Activated CD8-positive, alpha-beta memory T cell treated with anti-CD3 and anti-CD28 coated beads for 36 hours (primary cell): ENCODE measurements at regions not wholly inside any gene's neighbourhood (a gene's known extent, or its start where the extent isn't known, plus 50 kb on each side); places are given as distances from the start of the nearest gene placed in this dataset.
"Not testable (repeated sequence)": the region's sequence is repeated elsewhere in the genome, so short reads cannot be mapped to it uniquely, and the experiment has no call there.

Experiments
- CTCF ChIA-PET: fragments of 350-600 bp; sonication (Branson Sonifier 250); formaldehyde crosslinking; loops from one replicate; lab custom pipeline; 2021; ENCODE audit warnings: antibody characterized with exemption; lab: Charles Lee
- POLR2A ChIA-PET: fragments of 350-600 bp; sonication (Branson Sonifier 250); formaldehyde crosslinking; loops from one replicate; lab custom pipeline; 2021; ENCODE audit warnings: antibody characterized with exemption; lab: Charles Lee

DNA sequence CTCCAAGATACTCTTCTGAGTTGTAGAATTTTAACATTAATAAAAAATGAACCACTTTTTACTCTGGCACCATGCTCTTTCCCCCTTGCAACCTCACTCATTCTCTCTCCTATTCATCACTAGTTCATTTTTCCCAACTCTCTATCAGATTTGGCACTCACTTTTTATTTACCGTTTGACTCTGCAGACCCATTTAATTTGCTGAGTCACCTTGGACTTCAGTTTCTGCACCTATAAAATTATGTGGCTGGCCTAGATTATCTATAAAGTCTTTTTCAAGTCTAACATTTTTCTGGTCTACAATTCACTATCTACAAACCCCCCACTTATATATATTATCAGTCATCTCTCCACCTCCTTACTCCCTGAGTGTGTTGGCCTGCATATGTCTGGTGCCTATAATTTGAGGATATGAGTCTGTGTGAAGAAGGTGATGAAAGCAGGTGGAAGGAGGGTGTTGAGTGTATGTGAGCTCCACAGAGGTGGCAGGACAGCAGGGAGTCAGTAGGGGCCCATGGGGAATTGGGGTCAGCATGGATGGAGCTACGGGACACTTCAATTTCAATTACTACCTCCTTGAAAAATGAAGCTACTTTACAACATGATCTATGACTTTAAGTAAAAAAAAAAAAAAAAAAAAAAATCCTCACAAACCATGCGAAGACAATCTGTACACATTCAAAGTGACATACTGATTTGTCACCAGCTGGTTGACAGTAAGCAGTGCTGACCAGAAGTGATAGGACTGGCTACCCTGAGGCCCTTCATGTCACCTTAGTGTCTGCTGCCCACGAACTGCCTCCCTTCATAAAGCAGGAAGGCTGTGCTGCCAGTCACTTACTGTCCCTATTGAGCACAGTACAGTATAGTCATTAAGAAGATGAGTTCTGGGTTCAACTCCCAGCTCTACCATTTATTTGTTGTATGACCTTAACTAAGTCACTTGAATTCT is 334.2 kb upstream of the IL12A start:
- POLR2A ChIA-PET, result no interaction called here
- CTCF ChIA-PET, result no interaction called here

DNA sequence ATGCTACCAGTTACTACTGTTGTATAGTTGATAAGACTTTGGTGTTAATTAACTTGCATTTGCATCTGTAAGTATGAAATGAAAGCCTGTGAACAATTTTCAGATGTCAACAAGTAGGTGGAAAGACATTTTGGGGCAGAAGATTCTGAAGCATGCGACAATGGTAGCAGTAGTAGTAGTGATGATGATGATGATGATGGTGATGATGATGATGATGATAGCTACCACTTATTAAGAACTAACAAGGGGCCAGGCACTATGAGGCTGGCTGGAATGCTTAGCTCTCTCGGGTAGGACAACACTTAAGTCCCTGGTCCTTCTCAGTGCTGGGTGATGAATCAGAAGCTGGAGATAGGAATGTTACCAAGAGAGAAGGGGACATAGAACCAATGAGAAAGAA is 333.4 kb upstream of the IL12A start:
- ChIA-PET POLR2A (no interaction called here), CTCF (no interaction called here)

DNA sequence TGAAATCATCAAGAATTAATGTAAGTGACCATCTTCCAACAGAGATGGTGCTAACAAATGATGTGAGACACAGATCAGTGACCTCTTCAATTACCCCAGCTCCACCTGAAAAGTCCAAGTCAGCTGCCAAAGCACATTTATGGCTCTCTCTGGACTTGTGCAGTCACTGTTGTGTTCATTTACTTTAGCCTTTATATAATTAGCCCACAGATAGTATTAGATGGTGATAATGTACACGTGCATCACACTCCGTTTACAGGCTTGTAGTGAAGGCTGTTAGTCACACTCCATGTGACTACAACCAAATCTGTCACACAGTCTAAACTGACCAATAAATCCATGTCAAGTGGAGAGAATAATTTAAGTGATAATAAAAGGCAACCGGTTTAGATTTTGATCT is 331.5 kb upstream of the IL12A start:
- CTCF ChIA-PET, result no interaction called here
- POLR2A ChIA-PET, result no interaction called here

DNA sequence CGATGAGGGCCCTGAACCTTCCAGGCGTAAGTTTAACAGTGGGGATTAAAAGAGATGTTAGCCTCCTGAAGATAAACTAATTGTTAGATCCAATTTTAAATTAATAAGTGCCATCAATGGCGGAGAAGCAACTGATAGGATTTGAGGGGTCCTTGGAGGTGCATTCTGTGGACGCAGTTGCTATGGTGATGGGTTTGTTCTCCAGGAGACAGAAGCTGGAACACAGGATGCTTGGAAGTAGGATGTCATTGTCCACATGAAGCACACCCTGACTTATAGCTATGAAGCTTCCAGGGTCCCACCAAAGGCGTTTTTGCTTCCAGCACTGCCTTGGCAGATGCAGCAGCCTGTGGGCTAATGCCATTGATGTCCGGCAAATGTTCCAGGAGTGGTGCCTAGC is 331.0 kb upstream of the IL12A start:
- ChIA-PET CTCF (no interaction called here), POLR2A (no interaction called here)

DNA sequence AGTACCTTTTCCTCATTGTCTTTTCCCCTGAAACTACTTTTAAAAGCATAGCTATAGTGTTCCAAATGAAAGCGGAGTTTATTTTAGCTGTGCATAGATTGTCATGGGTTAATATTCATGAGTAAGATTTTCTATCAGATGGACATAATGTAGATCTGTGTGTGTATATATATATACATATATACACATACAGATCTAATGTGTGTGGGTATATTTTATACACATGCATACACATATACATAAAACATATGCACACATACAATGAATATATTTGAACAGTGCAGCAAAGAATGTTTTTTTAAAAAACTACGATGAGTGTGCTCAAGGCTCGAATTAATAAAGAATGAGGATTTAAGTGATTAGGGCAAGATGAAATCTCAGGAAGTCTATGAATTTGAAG is 328.3 kb upstream of the IL12A start:
- POLR2A ChIA-PET, result no interaction called here
- CTCF ChIA-PET, result no interaction called here

DNA sequence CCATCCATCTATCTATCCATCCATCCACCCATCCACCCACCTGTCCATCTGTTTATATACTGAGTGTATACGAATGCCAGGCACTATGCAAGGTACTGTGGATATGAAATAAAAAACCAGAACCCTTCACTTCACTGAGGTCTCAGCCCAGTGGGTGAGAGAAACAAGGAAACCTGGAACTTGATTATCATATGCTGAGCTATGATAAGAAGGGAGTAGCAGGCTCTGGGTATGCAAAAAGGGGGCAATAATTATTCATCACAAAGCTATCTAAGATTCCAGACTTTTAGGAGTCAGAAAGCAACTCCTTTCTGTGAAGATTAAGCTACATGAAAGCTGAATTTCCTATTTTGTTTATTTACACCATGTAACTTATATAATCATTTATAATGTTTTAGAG is 327.7 kb upstream of the IL12A start:
- ChIA-PET POLR2A (no interaction called here), CTCF (no interaction called here)

DNA sequence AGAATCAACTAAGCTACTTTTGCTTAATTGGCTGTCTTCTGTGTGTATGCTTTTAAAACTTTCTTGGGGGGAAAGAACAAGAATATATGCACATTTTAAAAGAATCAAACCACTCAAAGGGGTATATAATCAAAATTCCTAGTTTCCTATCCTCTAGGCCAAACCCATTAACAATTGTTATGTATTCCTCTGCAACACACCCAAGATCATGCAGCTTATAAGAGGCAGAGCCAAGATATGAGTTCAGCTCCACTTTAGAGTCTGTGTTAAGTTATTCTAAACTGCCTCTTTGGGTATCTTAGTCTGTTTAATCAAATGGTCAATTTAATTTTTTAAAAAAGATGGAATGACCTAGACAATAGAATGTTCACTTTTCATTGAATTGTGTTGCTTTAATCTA is 326.1 kb upstream of the IL12A start:
- POLR2A ChIA-PET, result no interaction called here
- CTCF ChIA-PET, result no interaction called here

DNA sequence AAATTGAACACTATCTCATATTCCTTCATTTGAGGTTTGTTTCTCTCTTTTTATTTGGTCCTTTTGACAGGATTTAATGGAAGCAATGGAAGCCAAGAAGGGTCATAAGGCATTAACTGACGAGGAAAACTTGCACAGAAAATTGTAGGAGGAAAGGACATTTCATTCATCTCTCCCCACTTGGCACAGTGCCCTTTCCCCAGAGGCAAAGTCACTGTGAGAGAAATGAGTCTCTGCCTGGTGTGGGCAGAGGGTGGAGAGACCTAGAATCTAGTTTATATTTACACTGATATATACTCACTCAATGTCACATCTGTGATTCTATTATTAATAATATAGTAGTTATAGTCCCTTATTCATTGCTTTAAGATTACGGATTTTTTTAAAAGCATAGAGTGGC is 324.6 kb upstream of the IL12A start:
- ChIA-PET POLR2A (no interaction called here), CTCF (no interaction called here)

DNA sequence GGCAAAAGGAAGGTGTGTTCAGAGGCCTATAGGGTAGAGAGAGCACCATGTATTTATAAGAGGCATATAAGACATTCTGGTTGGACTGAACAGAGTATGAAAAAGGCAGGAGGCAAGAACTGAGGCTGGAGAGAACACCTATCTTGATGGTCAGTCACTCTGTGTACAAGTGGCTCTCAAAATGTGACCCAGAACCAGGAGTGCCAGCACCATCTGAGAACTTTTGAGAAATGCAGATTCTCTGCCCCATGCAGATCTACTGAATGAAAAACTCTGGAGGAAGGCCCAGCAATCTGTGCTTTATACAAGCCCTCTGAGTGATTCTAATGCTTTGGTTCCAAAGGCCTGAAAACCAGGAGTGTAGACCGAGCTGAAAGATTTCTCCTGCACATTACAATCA is 324.0 kb upstream of the IL12A start:
- ChIA-PET POLR2A (no interaction called here), CTCF (no interaction called here)

DNA sequence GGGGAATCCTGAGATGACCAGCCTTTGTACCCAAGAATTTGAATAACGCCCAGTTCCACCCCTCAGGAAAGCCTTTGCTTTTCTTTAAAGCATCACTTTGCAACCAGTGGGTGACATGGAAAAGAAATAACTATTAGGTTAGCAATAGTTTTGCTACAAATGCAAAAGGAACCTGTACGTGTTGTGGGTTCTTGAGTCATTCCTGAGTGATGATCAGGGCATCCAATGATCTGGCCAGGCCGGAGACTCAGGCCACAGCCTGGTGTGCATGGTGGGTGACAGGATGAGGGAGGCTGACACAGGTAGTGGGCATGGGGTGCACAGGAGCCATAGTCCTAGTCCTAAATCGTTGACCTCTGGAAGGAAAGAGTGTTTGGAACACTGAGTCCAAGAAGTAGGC is 321.4 kb upstream of the IL12A start:
- POLR2A ChIA-PET, result no interaction called here
- CTCF ChIA-PET, result no interaction called here

DNA sequence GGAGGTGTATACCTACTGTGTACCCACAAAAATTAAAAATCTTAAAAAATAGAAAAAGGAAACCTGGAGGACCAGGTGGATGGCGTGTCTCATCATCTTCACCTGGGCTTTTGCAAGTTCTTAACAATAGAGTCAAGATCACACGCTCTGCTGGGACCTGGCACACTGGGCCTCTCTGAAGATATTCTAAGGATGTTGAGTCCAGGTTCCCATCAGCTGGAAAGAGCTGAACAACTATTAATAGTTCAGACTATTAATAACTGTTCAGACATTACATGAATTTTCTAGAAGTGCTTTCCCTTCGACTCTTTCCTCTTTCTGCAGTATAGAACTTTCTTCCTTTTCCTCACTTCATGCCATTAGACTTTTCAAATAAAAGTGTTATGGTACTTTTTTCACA is 320.2 kb upstream of the IL12A start:
- POLR2A ChIA-PET, result no interaction called here
- CTCF ChIA-PET, result no interaction called here

DNA sequence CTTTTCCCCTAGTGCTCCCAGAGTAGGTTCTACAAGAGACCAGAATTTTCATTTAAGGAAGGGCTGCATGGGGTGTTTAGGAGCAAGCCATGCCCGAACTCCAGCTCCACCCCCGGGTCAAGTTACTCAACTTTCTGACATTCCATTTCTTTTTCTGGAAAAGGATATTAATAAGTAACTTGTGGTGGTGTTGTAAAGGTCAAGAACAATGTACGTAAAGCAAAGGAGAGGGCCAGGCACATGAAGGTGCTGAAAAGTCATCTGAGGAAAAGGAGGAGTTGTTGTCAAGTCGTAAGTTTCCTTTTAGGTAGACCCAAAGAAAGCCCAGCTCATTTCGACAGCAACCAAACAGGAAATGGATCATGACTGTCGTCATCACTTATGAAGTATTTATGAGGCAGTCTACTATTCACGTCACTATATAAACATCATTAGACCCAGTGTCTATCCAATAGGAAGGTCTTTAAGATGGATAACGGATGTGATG is 319.6 kb upstream of the IL12A start:
- POLR2A ChIA-PET, result no interaction called here
- CTCF ChIA-PET, result no interaction called here

DNA sequence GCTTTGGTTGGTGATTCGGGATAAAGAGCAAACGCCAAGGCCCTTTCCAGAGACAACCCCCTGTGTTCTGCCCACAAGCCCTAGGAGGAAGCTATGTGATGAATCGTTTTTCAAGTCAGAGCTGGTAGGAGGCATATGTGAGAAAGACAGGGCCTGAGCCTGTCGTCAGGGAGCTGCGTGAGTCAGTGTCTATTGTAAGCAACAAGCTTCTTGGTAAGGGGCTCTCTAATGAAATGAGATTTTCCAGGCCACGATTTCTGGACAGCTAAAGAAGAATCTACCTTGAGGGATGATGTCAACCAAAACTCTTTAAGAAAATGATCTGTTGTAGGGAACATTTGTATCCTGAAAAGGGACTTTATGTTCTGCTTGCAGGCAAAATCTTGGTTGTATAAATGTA is 318.9 kb upstream of the IL12A start:
- POLR2A ChIA-PET, result no interaction called here
- CTCF ChIA-PET, result no interaction called here

DNA sequence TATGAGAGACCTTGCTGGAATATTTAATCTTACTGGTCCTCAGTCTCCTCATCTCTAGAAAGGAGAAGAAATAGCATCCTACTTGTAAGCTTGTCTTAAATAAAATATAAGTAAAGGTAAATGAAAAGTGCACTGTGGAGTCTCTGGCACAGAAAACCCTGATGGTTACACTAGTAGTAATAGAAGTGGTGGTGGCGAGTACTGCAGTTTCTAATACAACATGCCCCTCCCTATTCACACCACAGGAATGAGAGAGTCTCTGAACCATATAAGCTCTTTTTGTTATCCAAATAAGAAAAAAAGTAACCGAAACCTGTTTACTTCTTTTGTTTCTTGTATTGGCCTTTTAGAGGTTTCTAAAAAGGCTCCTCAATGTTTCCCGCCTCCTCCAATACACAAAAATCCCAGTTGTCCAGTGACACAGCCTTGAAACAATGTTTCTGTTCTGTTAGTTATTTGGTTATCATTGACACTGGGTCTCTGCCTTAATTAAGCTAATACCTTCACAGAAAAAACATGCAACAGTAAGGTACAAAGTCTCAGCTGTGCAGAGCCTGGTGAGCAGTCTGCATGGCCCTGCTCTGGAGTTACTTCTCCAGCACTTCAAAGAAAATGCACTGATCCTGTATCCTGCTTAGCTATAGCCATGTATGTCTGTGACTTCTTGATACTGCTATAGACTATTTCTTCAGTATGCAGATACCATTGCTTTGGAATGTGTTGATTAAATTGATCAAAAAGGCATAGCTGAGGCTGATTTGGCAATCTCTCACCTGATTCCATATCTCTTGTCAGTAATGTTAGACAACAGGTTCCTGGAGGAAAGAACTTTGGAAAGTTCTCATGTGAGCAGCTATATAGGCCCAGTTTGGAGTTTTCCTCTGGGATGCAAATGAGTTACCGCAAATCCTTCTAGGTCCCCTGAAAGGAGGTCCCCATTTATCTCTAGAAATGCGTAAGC is 315.6 kb upstream of the IL12A start:
- POLR2A ChIA-PET, result no interaction called here
- CTCF ChIA-PET, result no interaction called here

DNA sequence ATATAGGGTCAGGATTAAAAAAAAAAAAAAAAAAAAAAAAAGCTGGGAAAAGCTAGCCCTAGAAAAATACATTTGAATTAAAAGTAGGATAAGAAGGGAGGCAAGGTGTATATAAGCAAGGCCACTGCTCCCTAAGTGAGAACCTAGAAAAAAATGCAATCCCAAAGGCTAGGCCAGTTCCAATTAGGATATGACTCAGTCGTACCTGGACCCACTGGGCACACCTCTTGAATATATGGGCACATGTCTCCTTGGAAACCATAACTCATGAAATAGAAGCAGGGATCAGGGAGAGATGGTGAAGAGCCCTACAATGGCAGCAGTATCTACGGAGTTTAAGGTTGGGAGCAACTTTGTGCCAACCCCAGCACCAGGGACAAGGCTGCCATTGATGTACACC is 314.1 kb upstream of the IL12A start:
- CTCF ChIA-PET, result no interaction called here
- POLR2A ChIA-PET, result no interaction called here

DNA sequence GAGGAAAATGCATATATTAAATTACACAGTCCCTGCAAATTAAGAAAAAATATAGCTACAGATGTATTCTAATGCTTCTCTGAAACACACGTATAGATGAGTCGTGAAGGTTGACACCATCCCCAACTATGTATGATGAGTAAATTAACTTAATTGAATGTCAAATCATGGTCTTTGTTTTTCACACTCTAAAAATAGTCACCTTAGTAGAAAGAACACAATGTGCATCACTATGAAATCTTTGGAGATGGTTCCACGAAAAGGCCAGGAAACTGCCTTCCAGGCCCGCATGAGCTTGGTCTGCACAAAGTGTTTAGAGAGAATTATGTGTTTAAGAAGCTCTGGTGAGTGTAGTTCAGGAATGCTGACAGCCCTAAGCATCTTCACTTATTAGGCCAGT is 313.4 kb upstream of the IL12A start:
- ChIA-PET CTCF (no interaction called here), POLR2A (no interaction called here)

DNA sequence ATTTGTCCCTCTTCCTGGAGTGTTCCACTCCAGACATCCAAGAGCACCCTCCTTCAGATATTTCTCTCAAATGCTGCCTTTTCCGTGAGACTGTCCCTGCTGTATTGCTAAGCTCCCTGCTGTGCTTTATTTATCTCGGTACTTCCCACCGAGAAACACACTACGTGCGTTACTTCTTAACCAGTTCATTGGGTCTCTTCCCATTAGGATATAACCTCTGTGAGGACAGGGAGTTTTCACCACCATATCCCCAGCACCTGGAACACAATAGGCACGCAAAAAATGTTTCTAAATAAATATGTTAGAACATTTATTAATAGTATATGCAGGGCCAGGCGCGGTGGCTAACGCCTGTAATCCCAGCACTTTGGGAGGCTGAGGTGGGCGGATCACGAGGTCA is 308.7 kb upstream of the IL12A start:
- ChIA-PET POLR2A (no interaction called here), CTCF (no interaction called here)

DNA sequence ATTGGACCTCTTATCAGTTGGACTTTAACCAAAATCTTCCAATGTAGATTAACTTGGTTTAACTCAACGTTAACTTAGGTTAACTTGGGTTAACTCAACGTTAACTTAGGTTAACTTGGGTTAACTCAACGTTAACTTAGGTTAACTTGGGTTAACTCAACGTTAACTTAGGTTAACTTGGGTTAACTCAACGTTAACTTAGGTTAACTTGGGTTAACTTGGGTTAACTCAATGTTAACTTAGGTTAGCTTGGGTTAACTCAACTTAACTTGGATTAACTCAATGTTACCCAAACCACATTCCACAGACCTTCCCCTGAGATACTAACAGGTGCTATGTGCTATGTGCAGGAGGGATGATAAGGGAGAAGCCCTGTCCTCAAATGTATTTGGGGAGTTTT is 306.9 kb upstream of the IL12A start:
- POLR2A ChIA-PET, CTCF ChIA-PET: not testable (repeated sequence)

DNA sequence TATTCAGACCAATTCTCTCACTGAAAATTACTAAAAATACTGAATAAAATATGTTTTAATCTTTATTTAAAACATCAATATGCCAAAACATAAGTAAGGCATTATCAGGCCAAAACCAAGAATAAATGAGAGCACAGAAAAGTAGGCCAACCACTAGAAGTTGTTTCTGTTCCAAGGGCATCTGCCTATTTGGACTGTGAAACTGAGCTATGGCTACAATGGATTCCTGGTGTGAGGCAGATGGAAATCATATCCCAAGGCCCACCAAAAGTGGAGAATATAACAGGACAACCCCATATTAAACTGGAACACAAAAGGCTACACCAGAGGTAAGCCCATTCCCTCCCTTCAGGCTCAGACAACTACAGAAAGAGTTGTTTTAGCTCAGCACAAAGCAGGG is 302.8 kb upstream of the IL12A start:
- POLR2A ChIA-PET, result no interaction called here
- CTCF ChIA-PET, result no interaction called here

DNA sequence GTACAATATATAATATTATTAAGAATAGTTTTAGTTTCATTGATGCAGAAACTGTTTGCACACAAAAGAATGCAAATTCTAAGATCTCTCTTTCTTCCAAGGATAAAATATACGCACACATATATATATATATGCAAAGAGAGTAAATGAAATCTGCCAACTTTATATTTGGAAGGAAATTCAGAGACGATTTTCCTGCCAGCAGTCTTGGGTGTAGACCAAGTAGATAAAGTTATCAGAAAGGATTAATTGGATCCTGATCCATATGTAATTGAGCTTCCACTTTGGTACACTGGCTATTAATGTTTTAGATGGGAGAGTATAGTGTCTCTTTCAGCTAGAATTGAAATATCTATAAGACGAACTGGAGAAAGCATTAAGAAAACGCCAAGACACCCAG is 295.4 kb upstream of the IL12A start:
- CTCF ChIA-PET, result no interaction called here
- POLR2A ChIA-PET, result no interaction called here
